Hepatic stellate cell (primary cell): ENCODE measurements at regions not wholly inside any gene's neighbourhood (a gene's known extent, or its start where the extent isn't known, plus 50 kb on each side); places are given as distances from the start of the nearest gene placed in this dataset.
"Not testable (repeated sequence)": the region's sequence is repeated elsewhere in the genome, so short reads cannot be mapped to it uniquely, and the experiment has no call there.

Source experiments
- DNase-seq: peaks from one replicate; pipeline ENCODE4 v3.0.0; 2011; ENCODE audit warnings: low spot score

GRCh38 chr3:110400315-110400714 is 671.3 kb upstream of the NECTIN3 start:
- no peak for DNase-seq

GRCh38 chr3:110405830-110406585 is 665.6 kb upstream of the NECTIN3 start:
- DNase-seq: no peak

- no peak for DNase-seq
These were observed 658.4 kb upstream of the NECTIN3 start for GRCh38 chr3:110413266-110413665.

- peak; percentile 18 for DNase-seq
These were observed 657.5 kb upstream of the NECTIN3 start for GRCh38 chr3:110413807-110414748.

- DNase-seq: peak; percentile 9
These were observed 656.8 kb upstream of the NECTIN3 start for GRCh38 chr3:110414855-110415254.

GRCh38 chr3:110419096-110419495 is 652.5 kb upstream of the NECTIN3 start:
- no peak for DNase-seq

GRCh38 chr3:110419601-110420000 is 652.0 kb upstream of the NECTIN3 start:
- DNase-seq: no peak

- DNase-seq: peak; percentile 6
These were observed 651.4 kb upstream of the NECTIN3 start for GRCh38 chr3:110420158-110420641.

- DNase-seq: no peak
These were observed 648.3 kb upstream of the NECTIN3 start for GRCh38 chr3:110423276-110423675.

GRCh38 chr3:110430146-110430545 is 641.5 kb upstream of the NECTIN3 start:
- DNase-seq: peak; percentile 17

GRCh38 chr3:110436209-110436608 is 635.4 kb upstream of the NECTIN3 start:
- no peak for DNase-seq

GRCh38 chr3:110440066-110440653 is 631.5 kb upstream of the NECTIN3 start:
- not testable (repeated sequence) for DNase-seq

GRCh38 chr3:110454066-110454465 is 617.5 kb upstream of the NECTIN3 start:
- DNase-seq: no peak

- DNase-seq: no peak
These were observed 615.6 kb upstream of the NECTIN3 start for GRCh38 chr3:110456001-110456400.

GRCh38 chr3:110456438-110457138 is 615.0 kb upstream of the NECTIN3 start:
- no peak for DNase-seq

- no peak for DNase-seq
These were observed 614.1 kb upstream of the NECTIN3 start for GRCh38 chr3:110457508-110457907.

GRCh38 chr3:110459021-110459420 is 612.6 kb upstream of the NECTIN3 start:
- DNase-seq: no peak

GRCh38 chr3:110470310-110470709 is 601.3 kb upstream of the NECTIN3 start:
- DNase-seq: no peak

- no peak for DNase-seq
These were observed 598.2 kb upstream of the NECTIN3 start for GRCh38 chr3:110473405-110473804.

- DNase-seq: no peak
These were observed 597.2 kb upstream of the NECTIN3 start for GRCh38 chr3:110474397-110474796.

- no peak for DNase-seq
These were observed 593.1 kb upstream of the NECTIN3 start for GRCh38 chr3:110478377-110479054.
